ENCODE measurements at regions not wholly inside any gene's neighbourhood (a gene's known extent, or its start where the extent isn't known, plus 50 kb on each side); places are given as distances from the start of the nearest gene placed in this dataset.
"Not testable (repeated sequence)": the region's sequence is repeated elsewhere in the genome, so short reads cannot be mapped to it uniquely, and the experiment has no call there.

GRCh38 chr15:99486371-99487336 is 79.1 kb upstream of the MEF2A start:
- peak; percentile 30 to 89 for DNase-seq

GRCh38 chr15:99487337-99487730 is 78.5 kb upstream of the MEF2A start:
- peak; percentile 43 to 59 for DNase-seq

- DNase-seq: no peak
These were observed 73.5 kb upstream of the MEF2A start for GRCh38 chr15:99492275-99492674.

- DNase-seq: no peak
These were observed 73.1 kb upstream of the MEF2A start for GRCh38 chr15:99492716-99493115.

- DNase-seq: no peak
These were observed 72.3 kb upstream of the MEF2A start for GRCh38 chr15:99493461-99493860.

GRCh38 chr15:99494536-99495233 is 71.1 kb upstream of the MEF2A start:
- DNase-seq: not testable (repeated sequence)

GRCh38 chr15:99495430-99496301 is 70.1 kb upstream of the MEF2A start:
- DNase-seq: peak; percentile 48 to 57

GRCh38 chr15:99496302-99496629 is 69.5 kb upstream of the MEF2A start:
- no peak for DNase-seq

- peak; percentile 75 to 89 for DNase-seq
These were observed 63.6 kb upstream of the MEF2A start for GRCh38 chr15:99502182-99502581.

- DNase-seq: no peak
These were observed 63.1 kb upstream of the MEF2A start for GRCh38 chr15:99502661-99503060.

- no peak for DNase-seq
These were observed 62.4 kb upstream of the MEF2A start for GRCh38 chr15:99503411-99503810.

GRCh38 chr15:99504071-99504822 is 61.5 kb upstream of the MEF2A start:
- DNase-seq: peak; percentile 49 to 51

GRCh38 chr15:99504823-99505551 is 60.8 kb upstream of the MEF2A start:
- no peak for DNase-seq

- DNase-seq: no peak
These were observed 59.4 kb upstream of the MEF2A start for GRCh38 chr15:99506399-99506798.

- no peak for DNase-seq
These were observed 58.7 kb upstream of the MEF2A start for GRCh38 chr15:99507016-99507503.

- DNase-seq: no peak
These were observed 58.1 kb upstream of the MEF2A start for GRCh38 chr15:99507504-99508310.

- peak in 1 of 2 donors; percentile 24 for DNase-seq
These were observed 57.5 kb upstream of the MEF2A start for GRCh38 chr15:99508311-99508645.

- peak in 1 of 2 donors; percentile 53 for DNase-seq
These were observed 56.9 kb upstream of the MEF2A start for GRCh38 chr15:99508852-99509251.

GRCh38 chr15:99509686-99510461 is 55.9 kb upstream of the MEF2A start:
- peak; percentile 94 to 96 for DNase-seq

GRCh38 chr15:99511531-99511865 is 54.3 kb upstream of the MEF2A start:
- DNase-seq: no peak
